ENCODE measurements at regions not wholly inside any gene's neighbourhood (a gene's known extent, or its start where the extent isn't known, plus 50 kb on each side); places are given as distances from the start of the nearest gene placed in this dataset.
"Not testable (repeated sequence)": the region's sequence is repeated elsewhere in the genome, so short reads cannot be mapped to it uniquely, and the experiment has no call there.

DNA sequence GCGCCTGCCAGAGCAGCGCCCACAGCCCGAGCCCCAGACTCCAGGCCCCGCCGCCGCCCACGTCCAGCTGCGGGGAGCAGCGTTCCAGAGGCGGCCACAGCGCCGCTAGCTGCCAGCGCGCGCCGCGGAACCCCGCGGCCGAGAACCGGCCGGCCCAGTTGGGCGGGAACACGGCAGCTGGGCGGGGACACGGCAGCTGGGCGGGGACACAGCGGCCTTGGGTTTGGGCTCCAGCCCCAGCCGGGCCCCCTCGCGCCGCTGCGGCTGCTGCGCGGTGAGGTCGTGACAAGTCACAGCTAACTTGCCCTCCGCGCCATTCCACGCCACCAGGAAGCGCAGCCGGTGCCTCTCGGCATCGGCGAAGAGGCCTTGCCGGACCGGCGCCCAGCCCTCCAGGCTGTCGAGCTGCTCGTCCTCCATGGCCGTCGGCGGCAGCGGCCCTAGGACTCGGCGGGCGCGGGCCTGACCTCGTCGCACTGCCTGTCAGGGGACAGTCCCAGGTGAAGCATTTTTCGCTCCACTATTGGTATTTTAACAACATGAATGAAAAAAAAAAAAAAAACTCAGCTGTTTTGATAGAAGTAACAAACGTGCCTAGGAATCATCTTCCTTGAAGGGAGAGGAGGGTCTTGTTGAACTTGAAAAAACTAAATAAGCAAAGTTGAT lies 56.6 kb upstream of the GOLGA8N start:
- not testable (repeated sequence) for H3K27ac ChIP-seq (ENCODE audit: low read depth, low read length); H3K79me2 ChIP-seq (ENCODE audit: insufficient read depth, low read length); H3K4me1 ChIP-seq (ENCODE audit: insufficient read depth, low read length); H2AFZ ChIP-seq (ENCODE audit: low read length); DNase-seq (ENCODE audit: insufficient read length, low spot score, missing footprints); H3K9me3 ChIP-seq (ENCODE audit: low read depth, low read length); H3K27me3 ChIP-seq (ENCODE audit: insufficient read depth, low read length); H3K36me3 ChIP-seq (ENCODE audit: insufficient read depth, low read length); H4K20me1 ChIP-seq (ENCODE audit: insufficient read depth, low read length)
- H3K4me3 ChIP-seq (ENCODE audit: insufficient read depth, low read length), result peak overlapping the region; percentile 66
- peak overlapping the region; percentile 67 for H3K4me2 ChIP-seq (ENCODE audit: insufficient read depth, low read length)

DNA sequence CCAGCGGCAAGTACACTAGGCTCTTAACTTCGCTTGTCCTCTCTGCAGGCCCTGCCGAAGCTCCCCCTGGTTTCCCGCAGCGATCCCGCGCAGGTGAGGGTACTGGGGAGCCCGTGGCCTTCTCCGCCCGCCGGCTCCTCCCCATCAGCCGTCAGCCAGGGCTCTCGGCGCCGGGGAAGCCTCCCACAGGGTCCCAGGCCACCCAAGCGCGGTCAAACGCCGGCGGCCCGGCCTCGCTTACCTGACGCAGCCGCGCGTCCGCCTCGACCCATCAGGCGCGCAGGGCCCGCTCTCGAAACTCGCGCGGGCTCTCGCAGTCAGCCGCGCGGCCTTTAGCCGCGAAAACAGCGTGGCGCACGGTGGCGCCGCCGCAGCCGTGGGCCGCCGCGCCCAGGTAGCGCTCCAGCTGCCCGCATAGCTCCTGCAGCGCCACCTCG lies 57.2 kb upstream of the GOLGA8N start:
- H3K27ac ChIP-seq (ENCODE audit: low read depth, low read length), result not testable (repeated sequence)

DNA sequence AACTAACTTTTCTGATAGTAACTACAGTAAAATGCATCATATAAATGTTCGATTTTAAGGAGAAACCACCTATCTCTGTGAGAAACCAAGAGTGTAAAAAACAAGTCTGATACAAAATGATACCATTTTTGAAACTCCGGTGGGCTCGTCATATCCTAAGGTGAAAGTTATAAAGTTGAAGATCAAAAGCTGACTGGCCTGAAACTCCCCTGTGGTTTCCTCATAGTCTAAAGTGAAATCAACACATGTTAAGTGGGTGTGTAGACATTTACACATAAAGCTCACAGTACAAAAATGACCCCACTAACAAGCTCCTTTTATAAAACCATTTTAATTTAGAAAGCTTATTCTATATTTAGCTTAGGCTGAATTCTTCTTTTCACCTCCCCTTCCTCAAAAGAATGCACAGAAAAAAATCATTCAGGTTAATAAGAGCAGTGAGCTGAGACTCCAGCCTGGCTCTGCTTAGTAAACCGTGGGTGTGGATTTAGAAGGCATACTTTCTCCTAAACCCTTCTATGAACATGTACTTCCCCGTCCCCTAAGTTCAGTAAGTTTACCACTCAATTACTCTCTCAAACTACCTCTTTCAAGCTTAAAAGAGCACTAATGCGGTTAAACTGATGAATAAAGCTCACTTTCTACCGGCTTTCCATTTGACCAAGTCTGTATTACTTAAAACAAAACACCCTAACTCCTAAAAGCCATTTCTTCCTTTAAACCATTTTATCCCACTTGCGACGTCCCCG lies 57.9 kb upstream of the GOLGA8N start:
- H3K27ac ChIP-seq (ENCODE audit: low read depth, low read length); H3K9me3 ChIP-seq (ENCODE audit: low read depth, low read length); H3K4me2 ChIP-seq (ENCODE audit: insufficient read depth, low read length); H2AFZ ChIP-seq (ENCODE audit: low read length); H4K20me1 ChIP-seq (ENCODE audit: insufficient read depth, low read length); H3K36me3 ChIP-seq (ENCODE audit: insufficient read depth, low read length); H3K4me3 ChIP-seq (ENCODE audit: insufficient read depth, low read length); H3K79me2 ChIP-seq (ENCODE audit: insufficient read depth, low read length); DNase-seq (ENCODE audit: insufficient read length, low spot score, missing footprints); H3K4me1 ChIP-seq (ENCODE audit: insufficient read depth, low read length); H3K27me3 ChIP-seq (ENCODE audit: insufficient read depth, low read length): not testable (repeated sequence)

More for the DNA sequence above, 57.2 kb upstream of the GOLGA8N start:
- not testable (repeated sequence) for H3K4me2 ChIP-seq (ENCODE audit: insufficient read depth, low read length); H4K20me1 ChIP-seq (ENCODE audit: insufficient read depth, low read length); H3K4me3 ChIP-seq (ENCODE audit: insufficient read depth, low read length); H3K36me3 ChIP-seq (ENCODE audit: insufficient read depth, low read length); H3K79me2 ChIP-seq (ENCODE audit: insufficient read depth, low read length); H3K9me3 ChIP-seq (ENCODE audit: low read depth, low read length); H3K4me1 ChIP-seq (ENCODE audit: insufficient read depth, low read length); H3K27me3 ChIP-seq (ENCODE audit: insufficient read depth, low read length); H2AFZ ChIP-seq (ENCODE audit: low read length); DNase-seq (ENCODE audit: insufficient read length, low spot score, missing footprints)

DNA sequence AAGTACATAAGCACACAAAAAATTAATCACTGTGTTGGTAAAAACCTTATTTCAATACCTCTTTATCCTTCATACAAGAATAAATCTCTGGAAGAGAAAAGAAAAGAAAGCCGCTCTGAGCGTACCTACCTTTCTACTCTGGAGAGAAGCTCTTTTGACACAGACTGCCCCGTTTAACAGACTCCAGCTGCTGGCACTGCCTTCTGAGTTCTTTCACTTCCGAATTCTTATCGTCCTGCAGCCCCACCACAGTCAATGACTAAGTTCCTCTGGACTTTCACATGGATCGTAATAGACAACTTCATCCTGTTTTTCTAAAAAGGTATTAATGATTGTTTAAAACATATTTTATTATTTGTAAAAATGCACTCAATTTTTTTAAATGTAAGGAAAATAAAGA lies 67.5 kb upstream of the GOLGA8O start:
- H3K36me3 ChIP-seq (ENCODE audit: insufficient read depth, low read length); DNase-seq (ENCODE audit: insufficient read length, low spot score, missing footprints); H3K4me3 ChIP-seq (ENCODE audit: insufficient read depth, low read length); H3K27ac ChIP-seq (ENCODE audit: low read depth, low read length); H3K27me3 ChIP-seq (ENCODE audit: insufficient read depth, low read length); H2AFZ ChIP-seq (ENCODE audit: low read length); H3K9me3 ChIP-seq (ENCODE audit: low read depth, low read length); H3K4me2 ChIP-seq (ENCODE audit: insufficient read depth, low read length); H3K4me1 ChIP-seq (ENCODE audit: insufficient read depth, low read length); H3K79me2 ChIP-seq (ENCODE audit: insufficient read depth, low read length); H4K20me1 ChIP-seq (ENCODE audit: insufficient read depth, low read length): not testable (repeated sequence)

DNA sequence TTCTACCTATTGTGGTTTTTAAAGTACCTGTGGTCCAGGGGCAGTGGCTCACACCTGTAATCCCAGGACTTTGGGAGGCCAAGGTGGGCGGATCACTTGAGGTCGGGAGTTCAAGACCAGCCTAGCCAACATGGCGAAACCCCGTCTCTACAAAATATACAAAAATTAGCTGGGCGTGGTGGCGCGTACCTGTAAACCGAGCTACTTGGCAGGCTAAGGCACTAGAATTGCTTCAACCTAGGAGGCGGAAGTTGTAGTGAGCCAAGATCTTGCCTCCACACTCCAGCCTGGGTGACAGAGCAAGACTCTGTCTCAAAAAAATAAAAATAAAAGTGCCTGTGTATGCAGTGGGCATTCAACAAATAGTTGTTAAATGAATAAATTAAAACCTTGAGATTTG lies 67.0 kb upstream of the GOLGA8O start:
- H3K4me3 ChIP-seq (ENCODE audit: insufficient read depth, low read length), result not testable (repeated sequence)

DNA sequence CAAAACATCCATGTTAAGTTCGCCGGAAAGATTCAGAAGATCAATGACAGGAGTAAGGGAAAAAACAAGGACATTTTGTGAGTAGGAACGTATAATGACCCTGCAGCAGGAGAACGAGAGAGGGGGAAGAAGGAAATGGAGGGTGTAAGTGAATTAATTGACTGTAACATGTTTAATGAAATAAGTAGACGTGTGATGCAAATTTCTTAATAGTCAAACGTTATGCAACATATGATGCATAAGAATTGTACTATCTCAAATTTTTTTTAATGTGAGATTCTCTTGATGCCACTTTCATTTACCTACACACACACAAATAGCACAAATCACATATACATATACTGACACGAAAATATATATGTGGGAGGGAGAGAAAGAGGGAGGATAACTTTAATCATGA lies 63.5 kb upstream of the GOLGA8O start:
- H3K4me1 ChIP-seq (ENCODE audit: insufficient read depth, low read length); H4K20me1 ChIP-seq (ENCODE audit: insufficient read depth, low read length); H3K27me3 ChIP-seq (ENCODE audit: insufficient read depth, low read length); H3K36me3 ChIP-seq (ENCODE audit: insufficient read depth, low read length); H2AFZ ChIP-seq (ENCODE audit: low read length); H3K4me2 ChIP-seq (ENCODE audit: insufficient read depth, low read length); H3K79me2 ChIP-seq (ENCODE audit: insufficient read depth, low read length); DNase-seq (ENCODE audit: insufficient read length, low spot score, missing footprints); H3K9me3 ChIP-seq (ENCODE audit: low read depth, low read length); H3K27ac ChIP-seq (ENCODE audit: low read depth, low read length); H3K4me3 ChIP-seq (ENCODE audit: insufficient read depth, low read length): not testable (repeated sequence)

More for the DNA sequence above, 67.0 kb upstream of the GOLGA8O start:
- not testable (repeated sequence) for H3K4me1 ChIP-seq (ENCODE audit: insufficient read depth, low read length); H4K20me1 ChIP-seq (ENCODE audit: insufficient read depth, low read length); H3K27ac ChIP-seq (ENCODE audit: low read depth, low read length); H3K4me2 ChIP-seq (ENCODE audit: insufficient read depth, low read length); H3K9me3 ChIP-seq (ENCODE audit: low read depth, low read length); H3K36me3 ChIP-seq (ENCODE audit: insufficient read depth, low read length); H3K79me2 ChIP-seq (ENCODE audit: insufficient read depth, low read length); H2AFZ ChIP-seq (ENCODE audit: low read length); DNase-seq (ENCODE audit: insufficient read length, low spot score, missing footprints); H3K27me3 ChIP-seq (ENCODE audit: insufficient read depth, low read length)

DNA sequence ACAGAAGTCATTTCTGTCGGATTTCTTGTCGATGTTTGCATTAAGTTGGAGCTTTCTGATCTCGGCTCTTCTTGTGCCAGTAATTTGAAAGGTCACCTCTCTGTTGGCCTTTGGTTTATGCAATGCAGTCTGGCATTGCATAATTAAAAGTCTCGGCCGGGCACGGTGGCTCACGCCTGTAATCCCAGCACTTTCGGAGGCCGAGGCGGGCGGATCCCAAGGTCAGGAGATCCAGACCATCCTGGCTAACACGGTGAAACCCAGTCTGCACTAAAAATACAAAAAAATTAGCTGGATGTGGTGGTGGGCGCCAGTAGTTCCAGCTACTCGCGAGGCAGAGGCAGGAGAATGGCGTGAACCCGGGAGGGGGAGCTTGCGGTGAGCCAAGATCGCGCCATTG lies 62.6 kb upstream of the GOLGA8O start:
- H4K20me1 ChIP-seq (ENCODE audit: insufficient read depth, low read length); DNase-seq (ENCODE audit: insufficient read length, low spot score, missing footprints); H3K9me3 ChIP-seq (ENCODE audit: low read depth, low read length); H3K27ac ChIP-seq (ENCODE audit: low read depth, low read length); H3K4me1 ChIP-seq (ENCODE audit: insufficient read depth, low read length); H3K4me3 ChIP-seq (ENCODE audit: insufficient read depth, low read length); H3K79me2 ChIP-seq (ENCODE audit: insufficient read depth, low read length); H3K36me3 ChIP-seq (ENCODE audit: insufficient read depth, low read length); H3K4me2 ChIP-seq (ENCODE audit: insufficient read depth, low read length); H3K27me3 ChIP-seq (ENCODE audit: insufficient read depth, low read length); H2AFZ ChIP-seq (ENCODE audit: low read length): not testable (repeated sequence)

DNA sequence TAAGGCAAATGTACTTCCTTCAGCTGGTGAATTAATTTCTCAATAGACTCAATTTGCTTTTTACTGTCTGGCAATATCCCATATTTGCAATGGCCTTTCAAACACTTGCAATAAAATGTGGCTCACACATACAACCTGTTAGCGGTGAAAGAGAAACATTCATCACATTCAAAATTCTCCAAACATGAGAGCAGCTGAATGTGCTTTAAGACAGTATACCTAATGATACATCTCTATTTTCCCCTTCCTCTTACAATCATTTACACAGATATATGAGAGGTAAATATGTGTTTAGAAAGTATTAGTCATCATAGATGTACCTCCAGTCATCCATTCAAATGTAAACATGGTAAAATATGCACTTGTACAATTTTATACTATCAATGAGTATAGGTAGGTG lies 61.5 kb upstream of the GOLGA8O start:
- not testable (repeated sequence) for H3K27ac ChIP-seq (ENCODE audit: low read depth, low read length); H2AFZ ChIP-seq (ENCODE audit: low read length); DNase-seq (ENCODE audit: insufficient read length, low spot score, missing footprints); H3K36me3 ChIP-seq (ENCODE audit: insufficient read depth, low read length); H3K27me3 ChIP-seq (ENCODE audit: insufficient read depth, low read length); H4K20me1 ChIP-seq (ENCODE audit: insufficient read depth, low read length); H3K79me2 ChIP-seq (ENCODE audit: insufficient read depth, low read length); H3K4me1 ChIP-seq (ENCODE audit: insufficient read depth, low read length); H3K4me3 ChIP-seq (ENCODE audit: insufficient read depth, low read length); H3K9me3 ChIP-seq (ENCODE audit: low read depth, low read length); H3K4me2 ChIP-seq (ENCODE audit: insufficient read depth, low read length)

DNA sequence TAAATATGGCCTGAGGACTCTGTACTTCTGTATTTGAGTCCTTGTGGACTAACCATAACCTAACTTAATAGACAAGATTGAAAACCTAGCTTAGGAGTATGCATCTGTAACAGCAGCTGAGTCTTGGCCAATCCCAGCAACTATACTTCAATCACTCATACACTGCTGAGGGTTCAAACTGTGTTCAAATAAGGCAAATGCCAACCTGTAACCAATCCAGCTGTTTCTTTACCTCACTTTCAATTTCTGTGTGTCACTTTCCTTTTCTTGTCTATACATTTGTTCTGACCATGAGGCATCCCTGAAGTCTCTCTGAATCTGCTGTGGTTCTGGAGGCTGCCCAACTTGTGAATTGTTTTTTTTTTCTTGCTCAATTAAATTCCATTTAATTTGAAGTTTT lies 57.9 kb upstream of the GOLGA8O start:
- not testable (repeated sequence) for H3K4me2 ChIP-seq (ENCODE audit: insufficient read depth, low read length); H3K27me3 ChIP-seq (ENCODE audit: insufficient read depth, low read length); H3K79me2 ChIP-seq (ENCODE audit: insufficient read depth, low read length); H2AFZ ChIP-seq (ENCODE audit: low read length); H3K4me3 ChIP-seq (ENCODE audit: insufficient read depth, low read length); H3K36me3 ChIP-seq (ENCODE audit: insufficient read depth, low read length); H3K4me1 ChIP-seq (ENCODE audit: insufficient read depth, low read length); H4K20me1 ChIP-seq (ENCODE audit: insufficient read depth, low read length); DNase-seq (ENCODE audit: insufficient read length, low spot score, missing footprints); H3K27ac ChIP-seq (ENCODE audit: low read depth, low read length); H3K9me3 ChIP-seq (ENCODE audit: low read depth, low read length)
